Stomach (tissue), 4 donors: ENCODE measurements at regions not wholly inside any gene's neighbourhood (a gene's known extent, or its start where the extent isn't known, plus 50 kb on each side); places are given as distances from the start of the nearest gene placed in this dataset.

ENCODE experiments used
- EP300 ChIP-seq: sonication (generic); formaldehyde crosslinking; IDR thresholded peaks from one replicate; pipeline ENCODE4 v1.6.1; 2017; ENCODE audit warnings: antibody characterized with exemption
- POLR2A ChIP-seq, 4 donors: fragments of 450-650 bp; IDR thresholded peaks; one replicate each; pipeline ENCODE4 v1.6.1; 2016; ENCODE audit warnings: antibody characterized with exemption in 4 of 4, control low read depth in 2 of 4, mild to moderate bottlenecking in 1 of 4, moderate library complexity in 1 of 4
- POLR2AphosphoS5 ChIP-seq, 3 donors: sonication (generic); formaldehyde crosslinking; IDR thresholded peaks; one replicate each; pipeline ENCODE4 v1.6.1; 2016; ENCODE audit warnings: antibody characterized with exemption in 3 of 3
- TF ChIP-seq, protein P1 (sequence below), 7 experiments: fragments of 450-650 bp in 4 of 7; fragments of 200-600 bp in 3 of 7; sonication (generic) in 3 of 7; IDR thresholded peaks; one replicate each; pipeline ENCODE4 v1.5.1; 2016 to 2019; ENCODE audit warnings: antibody characterized with exemption in 7 of 7, control low read depth in 2 of 7, mild to moderate bottlenecking in 1 of 7

DNA sequence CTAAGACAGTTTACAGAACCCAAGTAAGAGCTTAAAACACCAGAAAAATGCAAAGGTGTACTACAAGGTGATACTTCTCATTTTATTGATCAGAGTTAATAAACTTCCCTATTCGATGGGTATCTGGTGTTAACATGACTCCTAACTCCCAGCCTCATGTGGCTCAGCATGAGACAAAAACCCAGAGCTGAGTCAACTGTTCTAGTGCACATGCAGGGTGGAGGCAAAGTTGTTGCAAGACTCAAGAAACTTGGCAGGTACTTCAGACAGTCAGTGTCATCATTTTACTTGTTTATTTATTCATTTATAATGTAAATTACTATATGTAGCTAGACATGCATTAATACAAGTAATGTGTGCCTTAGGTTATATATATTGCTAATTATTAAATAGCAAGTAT is 216.6 kb upstream of the DSEL start:
- TF ChIP-seq, protein P1, sequence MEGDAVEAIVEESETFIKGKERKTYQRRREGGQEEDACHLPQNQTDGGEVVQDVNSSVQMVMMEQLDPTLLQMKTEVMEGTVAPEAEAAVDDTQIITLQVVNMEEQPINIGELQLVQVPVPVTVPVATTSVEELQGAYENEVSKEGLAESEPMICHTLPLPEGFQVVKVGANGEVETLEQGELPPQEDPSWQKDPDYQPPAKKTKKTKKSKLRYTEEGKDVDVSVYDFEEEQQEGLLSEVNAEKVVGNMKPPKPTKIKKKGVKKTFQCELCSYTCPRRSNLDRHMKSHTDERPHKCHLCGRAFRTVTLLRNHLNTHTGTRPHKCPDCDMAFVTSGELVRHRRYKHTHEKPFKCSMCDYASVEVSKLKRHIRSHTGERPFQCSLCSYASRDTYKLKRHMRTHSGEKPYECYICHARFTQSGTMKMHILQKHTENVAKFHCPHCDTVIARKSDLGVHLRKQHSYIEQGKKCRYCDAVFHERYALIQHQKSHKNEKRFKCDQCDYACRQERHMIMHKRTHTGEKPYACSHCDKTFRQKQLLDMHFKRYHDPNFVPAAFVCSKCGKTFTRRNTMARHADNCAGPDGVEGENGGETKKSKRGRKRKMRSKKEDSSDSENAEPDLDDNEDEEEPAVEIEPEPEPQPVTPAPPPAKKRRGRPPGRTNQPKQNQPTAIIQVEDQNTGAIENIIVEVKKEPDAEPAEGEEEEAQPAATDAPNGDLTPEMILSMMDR (IDR thresholded peaks at IDR 0.05) = no peak
- TF ChIP-seq POLR2A (IDR thresholded peaks at IDR 0.05) (no peak), POLR2AphosphoS5 (IDR thresholded peaks at IDR 0.05) (no peak), EP300 (no peak)
